ENCODE measurements at regions not wholly inside any gene's neighbourhood (a gene's known extent, or its start where the extent isn't known, plus 50 kb on each side); places are given as distances from the start of the nearest gene placed in this dataset.

- TF ChIP-seq POLR2A (IDR thresholded peaks at IDR 0.05; ENCODE audit: low read depth, low read length) (no peak), POLR2AphosphoS5 (IDR thresholded peaks at IDR 0.05; ENCODE audit: low read depth, low read length) (no peak), SPI1 (IDR thresholded peaks at IDR 0.05; ENCODE audit: low read depth, low read length) (no peak), POU2F2 (IDR thresholded peaks at IDR 0.05; ENCODE audit: low read depth, low read length) (no peak), PAX5 (IDR thresholded peaks at IDR 0.05; ENCODE audit: insufficient read depth, low read length, severe bottlenecking) (no peak), TAF1 (IDR thresholded peaks at IDR 0.05; ENCODE audit: low read depth, low read length) (no peak)
These were observed 402.3 kb downstream of the BRD1 start for GRCh38 chr22:49425356-49425755.

Measured in GM12891 (cell line).